AG04450 (cell line): ENCODE measurements at regions not wholly inside any gene's neighbourhood (a gene's known extent, or its start where the extent isn't known, plus 50 kb on each side); places are given as distances from the start of the nearest gene placed in this dataset.

ENCODE experiments used
- CTCF ChIA-PET: fragments of 300-600, 350-600 bp; formaldehyde crosslinking; extraction: SDS; loops from one replicate; lab custom pipeline; 2022; ENCODE audit warnings: antibody characterized with exemption, inconsistent platforms; lab: Charles Lee
- POLR2A ChIA-PET: fragments of 350-600 bp; formaldehyde crosslinking; extraction: SDS; loops from one replicate; lab custom pipeline; 2021; ENCODE audit warnings: antibody characterized with exemption, inconsistent platforms; lab: Yijun Ruan, JAX
- DNase-seq: peaks from one replicate; pipeline ENCODE4 v3.0.0-alpha.2; 2011; ENCODE audit warnings: low read depth, low spot score
- H3K27ac ChIP-seq: one replicate; pipeline ENCODE4 v1.5.1; 2012; ENCODE audit warnings: low read depth, low read length, control low read depth
- H3K27me3 ChIP-seq: one replicate; pipeline ENCODE4 v1.6.0; 2012; ENCODE audit warnings: low read length; ENCODE audit not compliant: control insufficient read depth, insufficient read depth
- H3K4me3 ChIP-seq: 2 replicates; pipeline ENCODE4 v1.5.1; 2011; ENCODE audit warnings: mild to moderate bottlenecking, low read depth, low read length, control low read depth
- H3K9me3 ChIP-seq: 2 replicates; pipeline ENCODE4 v1.5.1; 2012; ENCODE audit warnings: low read length; ENCODE audit not compliant: control insufficient read depth, insufficient read depth
- TF ChIP-seq, protein P1 (sequence below): IDR thresholded peaks from 2 replicates; pipeline ENCODE4 v1.5.1; 2011; ENCODE audit warnings: low read depth, low read length, control low read depth, inconsistent platforms

DNA sequence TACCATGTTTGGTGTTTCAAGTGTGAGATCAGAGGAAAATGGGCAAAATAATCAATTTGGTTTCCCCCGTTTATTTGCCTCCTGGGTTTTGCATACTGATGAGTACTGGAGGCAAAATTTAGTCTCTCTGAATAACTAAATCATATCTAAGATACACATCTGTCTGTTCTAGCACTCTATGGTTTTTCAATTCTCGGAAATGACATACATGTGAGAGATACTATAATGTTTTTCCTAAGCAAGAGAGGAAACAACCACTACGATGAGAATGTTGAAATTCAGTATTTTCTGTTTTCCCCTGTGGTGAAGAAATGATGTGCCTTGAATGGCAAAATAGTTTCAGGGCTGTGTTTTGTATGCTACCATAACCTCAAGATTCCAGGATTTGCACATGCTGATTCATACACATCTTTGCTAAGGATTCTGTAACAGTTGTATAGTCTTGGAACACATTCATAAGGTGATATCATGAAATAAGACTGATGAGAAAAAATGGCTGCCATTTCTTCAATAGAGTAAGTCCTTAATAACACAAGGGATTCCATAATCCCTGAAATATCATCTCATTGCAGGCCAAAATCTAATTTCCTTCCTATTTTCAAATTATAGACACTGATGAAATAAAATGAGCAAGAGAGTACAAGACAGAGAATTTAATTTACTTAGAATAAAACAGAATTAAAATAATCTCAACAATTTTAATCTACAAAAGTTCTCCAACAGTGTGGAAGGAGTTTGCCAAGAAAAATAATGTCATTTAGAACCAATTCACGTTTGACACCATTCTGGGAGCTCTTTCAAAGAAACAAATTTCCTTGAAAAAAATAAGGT lies 316.6 kb downstream of the FIGN start:
- TF ChIP-seq, protein P1, sequence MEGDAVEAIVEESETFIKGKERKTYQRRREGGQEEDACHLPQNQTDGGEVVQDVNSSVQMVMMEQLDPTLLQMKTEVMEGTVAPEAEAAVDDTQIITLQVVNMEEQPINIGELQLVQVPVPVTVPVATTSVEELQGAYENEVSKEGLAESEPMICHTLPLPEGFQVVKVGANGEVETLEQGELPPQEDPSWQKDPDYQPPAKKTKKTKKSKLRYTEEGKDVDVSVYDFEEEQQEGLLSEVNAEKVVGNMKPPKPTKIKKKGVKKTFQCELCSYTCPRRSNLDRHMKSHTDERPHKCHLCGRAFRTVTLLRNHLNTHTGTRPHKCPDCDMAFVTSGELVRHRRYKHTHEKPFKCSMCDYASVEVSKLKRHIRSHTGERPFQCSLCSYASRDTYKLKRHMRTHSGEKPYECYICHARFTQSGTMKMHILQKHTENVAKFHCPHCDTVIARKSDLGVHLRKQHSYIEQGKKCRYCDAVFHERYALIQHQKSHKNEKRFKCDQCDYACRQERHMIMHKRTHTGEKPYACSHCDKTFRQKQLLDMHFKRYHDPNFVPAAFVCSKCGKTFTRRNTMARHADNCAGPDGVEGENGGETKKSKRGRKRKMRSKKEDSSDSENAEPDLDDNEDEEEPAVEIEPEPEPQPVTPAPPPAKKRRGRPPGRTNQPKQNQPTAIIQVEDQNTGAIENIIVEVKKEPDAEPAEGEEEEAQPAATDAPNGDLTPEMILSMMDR: no peak
- Histone ChIP-seq H3K9me3 (no peaks in the 10 kb centered on the region), H3K27me3 (no peaks in the 10 kb centered on the region), H3K27ac (no peak overlapping the region), H3K4me3 (no peak overlapping the region)
- ChIA-PET POLR2A (no interaction called here), CTCF (interaction anchor here (0.9 kb wide), 1 partner anchor 227 kb away, joined by 3 read pairs; no protein-coding TSS in a partner anchor)
- no peak for DNase-seq

DNA sequence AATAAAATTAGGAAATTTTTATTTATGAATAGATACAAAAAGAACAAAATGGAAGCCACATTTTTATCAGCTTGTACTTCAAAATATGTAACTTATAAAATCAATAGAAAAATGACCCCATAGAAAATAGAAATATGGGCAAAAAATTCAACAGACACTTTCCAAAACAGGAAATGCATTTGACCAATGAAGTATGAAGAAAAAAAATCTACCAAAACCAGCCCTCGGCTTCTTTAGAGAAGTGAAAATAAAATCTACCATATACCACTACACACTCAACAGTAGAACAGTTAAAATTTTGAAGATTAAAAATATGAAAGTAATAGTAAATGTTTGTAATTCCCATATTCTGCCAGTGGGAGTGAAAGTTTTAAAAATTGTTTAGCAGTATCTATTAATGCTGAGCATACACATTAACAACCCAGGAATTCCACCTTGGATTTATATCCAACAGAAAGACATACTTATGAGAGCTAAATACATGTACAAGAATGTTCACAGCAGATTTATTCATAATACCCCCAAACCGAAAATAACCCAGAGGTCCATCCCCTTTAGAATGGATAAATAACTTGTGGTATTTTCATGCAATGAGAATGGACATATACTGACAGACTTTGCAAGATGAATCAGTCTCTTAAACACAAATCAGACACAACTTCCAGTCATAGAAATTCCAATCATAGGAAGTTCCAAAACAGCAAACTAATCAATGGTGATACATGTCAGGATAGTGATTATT lies 318.0 kb downstream of the FIGN start:
- POLR2A ChIA-PET: no interaction called here
- Histone ChIP-seq H3K27ac (no peak overlapping the region), H3K9me3 (no peaks in the 10 kb centered on the region), H3K4me3 (no peak overlapping the region), H3K27me3 (no peaks in the 10 kb centered on the region)
- no peak for DNase-seq
- TF ChIP-seq, protein P1: no peak
- CTCF ChIA-PET: no interaction called here

DNA sequence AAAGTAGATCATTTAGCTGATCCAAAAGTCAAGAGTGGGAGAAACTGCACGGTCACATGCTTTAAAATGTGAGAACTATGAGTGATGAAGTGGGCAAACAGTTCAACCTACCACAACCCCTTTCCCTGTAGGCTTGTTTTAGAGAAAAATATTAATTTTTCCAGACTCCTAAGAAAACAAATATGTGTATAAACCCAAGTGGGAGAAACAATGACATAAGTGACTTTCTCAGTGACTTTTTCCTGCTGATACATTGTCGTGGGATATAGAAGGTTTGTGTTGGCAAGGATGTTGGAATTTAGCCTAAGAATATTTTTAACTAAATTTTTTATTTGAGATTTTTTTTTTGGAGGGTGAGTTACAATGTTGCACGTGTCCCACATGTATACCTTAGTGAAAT lies 321.7 kb downstream of the FIGN start:
- TF ChIP-seq, protein P1: no peak
- Histone ChIP-seq H3K27me3 (no peaks in the 10 kb centered on the region), H3K4me3 (no peak overlapping the region), H3K9me3 (no peaks in the 10 kb centered on the region), H3K27ac (no peak overlapping the region)
- ChIA-PET CTCF (no interaction called here), POLR2A (no interaction called here)
- DNase-seq: no peak

DNA sequence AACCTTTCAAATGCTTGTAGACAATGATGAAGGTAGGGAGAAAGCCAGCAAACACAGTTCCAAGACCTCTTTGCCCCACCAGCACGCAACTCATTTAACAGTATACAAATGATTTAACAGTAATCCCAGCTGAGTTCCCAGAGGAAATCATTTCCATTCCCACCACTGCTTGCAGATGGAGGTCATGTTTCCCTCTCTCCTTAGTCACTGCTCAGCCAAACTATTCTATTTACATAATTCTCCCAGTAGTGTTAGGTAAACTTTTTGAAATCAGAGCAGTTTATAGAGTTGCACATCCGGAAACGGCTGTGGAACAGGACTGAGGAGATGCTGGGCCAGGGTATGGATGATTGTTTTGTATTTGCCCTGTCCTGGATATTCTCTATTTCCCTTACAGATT lies 328.5 kb downstream of the FIGN start:
- no peaks in the 10 kb centered on the region for H3K9me3 ChIP-seq
- DNase-seq: peak; percentile 1
- TF ChIP-seq, protein P1: no peak
- H3K27ac ChIP-seq: no peak overlapping the region
- ChIA-PET CTCF (no interaction called here), POLR2A (no interaction called here)
- no peaks in the 10 kb centered on the region for H3K27me3 ChIP-seq
- H3K4me3 ChIP-seq: no peak overlapping the region

DNA sequence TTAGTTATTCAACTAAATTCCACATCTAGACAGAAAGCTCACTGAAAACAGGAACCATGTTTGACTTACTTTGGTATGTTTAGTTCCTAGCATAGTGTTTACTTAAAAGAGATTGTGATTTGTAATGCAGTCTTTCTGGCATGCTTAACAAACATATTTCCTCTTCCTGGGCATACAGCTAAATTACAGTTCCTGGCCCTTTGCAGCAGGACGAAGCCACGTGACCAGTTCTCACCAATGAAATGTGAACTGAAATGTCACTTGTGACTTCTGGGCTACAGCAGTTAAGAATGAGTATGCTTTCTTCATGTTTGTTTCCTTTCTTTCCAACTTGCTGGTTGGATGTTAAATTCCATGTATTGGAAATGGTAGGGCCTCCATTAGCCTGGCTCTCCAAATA lies 330.5 kb downstream of the FIGN start:
- H3K4me3 ChIP-seq: no peak overlapping the region
- H3K9me3 ChIP-seq: no peaks in the 10 kb centered on the region
- H3K27ac ChIP-seq: no peak overlapping the region
- TF ChIP-seq, protein P1: no peak
- ChIA-PET POLR2A (no interaction called here), CTCF (no interaction called here)
- DNase-seq: no peak
- H3K27me3 ChIP-seq: no peaks in the 10 kb centered on the region
